HCT116 (cell line): ENCODE measurements at regions not wholly inside any gene's neighbourhood (a gene's known extent, or its start where the extent isn't known, plus 50 kb on each side); places are given as distances from the start of the nearest gene placed in this dataset.

Source experiments
- ATAC-seq: fragments of 200-7000 bp; cut with Tn5 transposase; 2 replicates; pipeline ENCODE4 v1.9.1; 2020; ENCODE audit warnings: mild to moderate bottlenecking, moderate library complexity
- BruUV-seq: library from RNA; stranded (reverse); fragments of 400-500 nt; replicated peaks from 2 replicates; lab custom pipeline; 2021; lab: Mats Ljungman, UMichigan
- CTCF ChIA-PET: fragments of 300-600 bp; sonication (Branson Sonifier 250); formaldehyde crosslinking; loops from one replicate; lab custom pipeline; 2021; ENCODE audit warnings: antibody characterized with exemption; lab: Charles Lee
- POLR2A ChIA-PET: fragments of 300-600, 350-600 bp; sonication (Branson Sonifier 250); formaldehyde crosslinking; loops from one replicate; lab custom pipeline; 2021; ENCODE audit warnings: antibody characterized with exemption; lab: Charles Lee
- RAD21 ChIA-PET, 2 experiments: fragments of 300-600 bp; sonication (Branson Sonifier 250); formaldehyde crosslinking; loops; one replicate each; lab custom pipeline; 2023; ENCODE audit warnings: low total read pairs in 2 of 2; ENCODE audit not compliant: uncharacterized antibody in 2 of 2, unreplicated experiment in 2 of 2, low non-redundant PET in 1 of 2; lab: Charles Lee
- DNase-seq: peaks from one replicate; pipeline ENCODE4 v3.0.0-alpha.2; 2010; ENCODE audit warnings: low read depth, low spot score
- H2AFZ ChIP-seq: fragments of 200-600 bp; shearing (Covaris generic), sonication (generic); 2 replicates; pipeline ENCODE4 v1.6.1; 2017; ENCODE audit warnings: low read depth, mixed run types, mixed read lengths, antibody characterized with exemption, low read length; ENCODE audit not compliant: poor library complexity, severe bottlenecking
- H3K27ac ChIP-seq: 2 replicates; pipeline ENCODE4 v1.5.1; 2012; ENCODE audit warnings: low read depth, low read length
- H3K27me3 ChIP-seq: fragments of 200-600 bp; sonication (generic); 2 replicates; pipeline ENCODE4 v1.6.1; 2016; ENCODE audit warnings: mixed run types, low read length, mixed read lengths; ENCODE audit not compliant: insufficient read depth
- H3K36me3 ChIP-seq, 2 experiments: fragments of 200-500 bp in 1 of 2; fragments of 200-600 bp in 1 of 2; sonication (Bioruptor generic) in 1 of 2; sonication (generic) in 1 of 2; 2 replicates each; pipeline versions ENCODE4 v1.5.1 to v1.6.1; 2014 to 2016; ENCODE audit warnings: low read length in 2 of 2, inconsistent platforms in 1 of 2, mixed read lengths in 1 of 2, mixed run types in 1 of 2; ENCODE audit not compliant: insufficient read depth in 2 of 2, control insufficient read depth in 1 of 2
- H3K4me1 ChIP-seq, 2 experiments: fragments of 200-600 bp in 1 of 2; sonication (generic) in 1 of 2; 2 replicates each; pipeline versions ENCODE4 v1.5.1 to v1.6.1; 2012 to 2017; ENCODE audit warnings: low read length in 2 of 2, inconsistent platforms in 1 of 2, mild to moderate bottlenecking in 1 of 2, mixed read lengths in 1 of 2, mixed run types in 1 of 2, moderate library complexity in 1 of 2; ENCODE audit not compliant: insufficient read depth in 2 of 2, control insufficient read depth in 1 of 2
- H3K4me2 ChIP-seq: fragments of 200-600 bp; sonication (generic); 2 replicates; pipeline ENCODE4 v1.6.1; 2017; ENCODE audit warnings: mixed run types, low read length, mixed read lengths
- H3K4me3 ChIP-seq, 2 experiments: fragments of 200-600 bp in 1 of 2; sonication (generic) in 1 of 2; replicated peaks in 1 of 2; 2 replicates each; pipeline ENCODE4 v1.5.1; 2011 to 2016; ENCODE audit warnings: low read length in 2 of 2, control low read depth in 1 of 2, low read depth in 1 of 2, mild to moderate bottlenecking in 1 of 2, mixed read lengths in 1 of 2, mixed run types in 1 of 2
- H3K79me2 ChIP-seq: fragments of 200-600 bp; sonication (generic); 2 replicates; pipeline ENCODE4 v1.6.1; 2017; ENCODE audit warnings: mild to moderate bottlenecking, mixed run types, low read length, moderate library complexity, mixed read lengths; ENCODE audit not compliant: insufficient read depth
- H3K9ac ChIP-seq: fragments of 200-600 bp; sonication (generic); 2 replicates; pipeline ENCODE4 v1.6.1; 2016; ENCODE audit warnings: low read length, mixed read lengths
- H3K9me2 ChIP-seq: fragments of 200-600 bp; sonication (generic), shearing (Covaris generic); 2 replicates; pipeline ENCODE4 v1.6.1; 2017; ENCODE audit warnings: mixed run types, mild to moderate bottlenecking, moderate library complexity; ENCODE audit not compliant: insufficient read depth
- H3K9me3 ChIP-seq, 2 experiments: fragments of 200-500 bp in 1 of 2; fragments of 200-600 bp in 1 of 2; sonication (Bioruptor generic) in 1 of 2; sonication (generic) in 1 of 2; 2 replicates each; pipeline ENCODE4 v1.6.1; 2014 to 2017; ENCODE audit warnings: low read length in 2 of 2, mixed read lengths in 2 of 2, inconsistent platforms in 1 of 2, low read depth in 1 of 2, mild to moderate bottlenecking in 1 of 2, mixed run types in 1 of 2, moderate library complexity in 1 of 2; ENCODE audit not compliant: control insufficient read depth in 1 of 2, insufficient read depth in 1 of 2
- H4K20me1 ChIP-seq: fragments of 200-600 bp; sonication (generic), shearing (Covaris generic); 2 replicates; pipeline ENCODE4 v1.6.1; 2017; ENCODE audit warnings: mixed run types, mild to moderate bottlenecking, moderate library complexity; ENCODE audit not compliant: insufficient read depth
- CEBPB ChIP-seq: IDR thresholded peaks from 2 replicates; pipeline ENCODE4 v1.6.1; 2012; ENCODE audit warnings: low read depth
- EGR1 ChIP-seq: IDR thresholded peaks from 2 replicates; pipeline ENCODE4 v1.6.1; 2012; ENCODE audit warnings: low read depth
- ELF1 ChIP-seq: IDR thresholded peaks from 2 replicates; pipeline ENCODE4 v1.6.1; 2012; ENCODE audit warnings: low read depth, borderline replicate concordance
- EZH2 ChIP-seq: fragments of 200-600 bp; sonication (generic); IDR thresholded peaks from 2 replicates; pipeline ENCODE4 v1.6.1; 2017; ENCODE audit warnings: antibody characterized with exemption, mixed run types
- EZH2phosphoT487 ChIP-seq: fragments of 200-600 bp; IDR thresholded peaks from 2 replicates; pipeline ENCODE4 v1.6.1; 2018; ENCODE audit warnings: antibody characterized with exemption, borderline replicate concordance
- FOSL1 ChIP-seq: IDR thresholded peaks from 2 replicates; pipeline ENCODE4 v1.6.1; 2012; ENCODE audit warnings: low read depth
- JUND ChIP-seq: IDR thresholded peaks from 2 replicates; pipeline ENCODE4 v1.6.1; 2012
- POLR2A ChIP-seq: IDR thresholded peaks from 2 replicates; pipeline ENCODE4 v1.7.0; 2011; ENCODE audit warnings: borderline replicate concordance; ENCODE audit not compliant: insufficient read depth, insufficient read length; ENCODE audit errors: extremely low read depth
- POLR2AphosphoS5 ChIP-seq: IDR thresholded peaks from 2 replicates; pipeline ENCODE4 v1.6.1; 2011; ENCODE audit warnings: mild to moderate bottlenecking, low read depth, low read length, moderate library complexity
- RAD21 ChIP-seq: IDR thresholded peaks from 2 replicates; pipeline ENCODE4 v1.6.1; 2012; ENCODE audit warnings: low read depth, mild to moderate bottlenecking
- SIN3A ChIP-seq: IDR thresholded peaks from 2 replicates; pipeline ENCODE4 v1.6.1; 2012; ENCODE audit warnings: low read depth
- SP1 ChIP-seq: IDR thresholded peaks from 2 replicates; pipeline ENCODE4 v1.6.1; 2012; ENCODE audit warnings: low read depth
- SRF ChIP-seq: IDR thresholded peaks from 2 replicates; pipeline ENCODE4 v1.6.1; 2012; ENCODE audit warnings: low read depth
- YY1 ChIP-seq: IDR thresholded peaks from 2 replicates; pipeline ENCODE4 v1.6.1; 2011; ENCODE audit warnings: low read length, low read depth, moderate library complexity, mild to moderate bottlenecking; ENCODE audit not compliant: insufficient replicate concordance; ENCODE audit errors: extremely low read depth
- ZFX ChIP-seq: fragments of 450-650 bp; IDR thresholded peaks from 2 replicates; pipeline ENCODE4 v1.6.1; 2017
- intact Hi-C: fragments of 100-400 bp; cut with micrococcal nuclease; formaldehyde crosslinking; loops from 2 replicates; pipeline ENCODE4 v1.10.0; 2022
- TF ChIP-seq, protein P1 (sequence below): IDR thresholded peaks from 2 replicates; pipeline ENCODE4 v1.6.1; 2012; ENCODE audit warnings: low read depth
- TF ChIP-seq, protein P2 (sequence below): IDR thresholded peaks from 2 replicates; pipeline ENCODE4 v1.6.1; 2012
- TF ChIP-seq, protein P3 (sequence below): IDR thresholded peaks from 2 replicates; pipeline ENCODE4 v1.6.1; 2012

- Histone ChIP-seq H3K79me2 (no peaks in the 10 kb centered on the region), H3K36me3 (no peaks in the 10 kb centered on the region), H2AFZ (no peak overlapping the region), H3K4me1 (no peaks in the 10 kb centered on the region), H3K9me3 (no peaks in the 10 kb centered on the region), H3K27ac (no peak overlapping the region), H4K20me1 (no peaks in the 10 kb centered on the region), H3K9ac (no peak overlapping the region), H3K4me3 (no peak overlapping the region), H3K4me2 (no peak overlapping the region), H3K27me3 (peaks cover 14% of the 10 kb centered on the region; the same call in 1 of the 2 replicates), H3K9me2 (no peaks in the 10 kb centered on the region)
- ChIA-PET CTCF (no interaction called here), RAD21 (no interaction called here), POLR2A (no interaction called here)
- intact Hi-C loops: no loop called here
- ATAC-seq: no peak
- DNase-seq: no peak
- BruUV-seq: no TSS peak
- no peak for TF ChIP-seq EGR1
- no peak for TF ChIP-seq JUND
- TF ChIP-seq FOSL1: no peak
Observed at GRCh38 chr21:28810826-28811524, 181.7 kb downstream of the LTN1 start.

- no TSS peak for BruUV-seq
- ChIA-PET POLR2A (no interaction called here), RAD21 (no interaction called here), CTCF (no interaction called here)
- Histone ChIP-seq H4K20me1 (no peaks in the 10 kb centered on the region), H3K4me1 (no peaks in the 10 kb centered on the region), H3K4me2 (no peak overlapping the region), H3K9me3 (no peaks in the 10 kb centered on the region), H3K9ac (no peak overlapping the region), H3K79me2 (no peaks in the 10 kb centered on the region), H3K9me2 (no peaks in the 10 kb centered on the region), H3K36me3 (no peaks in the 10 kb centered on the region), H2AFZ (no peak overlapping the region), H3K27ac (no peak overlapping the region), H3K27me3 (peaks cover 37% of the 10 kb centered on the region), H3K4me3 (no peak overlapping the region)
- ATAC-seq (no peak), DNase-seq (no peak)
- intact Hi-C loops: no loop called here
- no peak for TF ChIP-seq EZH2
- no peak for TF ChIP-seq YY1
- no peak for TF ChIP-seq ELF1
- TF ChIP-seq EGR1: no peak
- no peak for TF ChIP-seq ZFX
- no peak for TF ChIP-seq CEBPB
- no peak for TF ChIP-seq RAD21
- no peak for TF ChIP-seq FOSL1
- TF ChIP-seq, protein P1, sequence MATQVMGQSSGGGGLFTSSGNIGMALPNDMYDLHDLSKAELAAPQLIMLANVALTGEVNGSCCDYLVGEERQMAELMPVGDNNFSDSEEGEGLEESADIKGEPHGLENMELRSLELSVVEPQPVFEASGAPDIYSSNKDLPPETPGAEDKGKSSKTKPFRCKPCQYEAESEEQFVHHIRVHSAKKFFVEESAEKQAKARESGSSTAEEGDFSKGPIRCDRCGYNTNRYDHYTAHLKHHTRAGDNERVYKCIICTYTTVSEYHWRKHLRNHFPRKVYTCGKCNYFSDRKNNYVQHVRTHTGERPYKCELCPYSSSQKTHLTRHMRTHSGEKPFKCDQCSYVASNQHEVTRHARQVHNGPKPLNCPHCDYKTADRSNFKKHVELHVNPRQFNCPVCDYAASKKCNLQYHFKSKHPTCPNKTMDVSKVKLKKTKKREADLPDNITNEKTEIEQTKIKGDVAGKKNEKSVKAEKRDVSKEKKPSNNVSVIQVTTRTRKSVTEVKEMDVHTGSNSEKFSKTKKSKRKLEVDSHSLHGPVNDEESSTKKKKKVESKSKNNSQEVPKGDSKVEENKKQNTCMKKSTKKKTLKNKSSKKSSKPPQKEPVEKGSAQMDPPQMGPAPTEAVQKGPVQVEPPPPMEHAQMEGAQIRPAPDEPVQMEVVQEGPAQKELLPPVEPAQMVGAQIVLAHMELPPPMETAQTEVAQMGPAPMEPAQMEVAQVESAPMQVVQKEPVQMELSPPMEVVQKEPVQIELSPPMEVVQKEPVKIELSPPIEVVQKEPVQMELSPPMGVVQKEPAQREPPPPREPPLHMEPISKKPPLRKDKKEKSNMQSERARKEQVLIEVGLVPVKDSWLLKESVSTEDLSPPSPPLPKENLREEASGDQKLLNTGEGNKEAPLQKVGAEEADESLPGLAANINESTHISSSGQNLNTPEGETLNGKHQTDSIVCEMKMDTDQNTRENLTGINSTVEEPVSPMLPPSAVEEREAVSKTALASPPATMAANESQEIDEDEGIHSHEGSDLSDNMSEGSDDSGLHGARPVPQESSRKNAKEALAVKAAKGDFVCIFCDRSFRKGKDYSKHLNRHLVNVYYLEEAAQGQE: no peak
- TF ChIP-seq, protein P2, sequence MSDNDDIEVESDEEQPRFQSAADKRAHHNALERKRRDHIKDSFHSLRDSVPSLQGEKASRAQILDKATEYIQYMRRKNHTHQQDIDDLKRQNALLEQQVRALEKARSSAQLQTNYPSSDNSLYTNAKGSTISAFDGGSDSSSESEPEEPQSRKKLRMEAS: no peak
- TF ChIP-seq, protein P3, sequence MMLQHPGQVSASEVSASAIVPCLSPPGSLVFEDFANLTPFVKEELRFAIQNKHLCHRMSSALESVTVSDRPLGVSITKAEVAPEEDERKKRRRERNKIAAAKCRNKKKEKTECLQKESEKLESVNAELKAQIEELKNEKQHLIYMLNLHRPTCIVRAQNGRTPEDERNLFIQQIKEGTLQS: no peak
- no peak for TF ChIP-seq EZH2phosphoT487
- no peak for TF ChIP-seq POLR2A
- no peak for TF ChIP-seq POLR2AphosphoS5
- no peak for TF ChIP-seq SP1
- no peak for TF ChIP-seq SIN3A
- TF ChIP-seq SRF: no peak
Observed at GRCh38 chr21:28805885-28806284, 186.8 kb downstream of the LTN1 start.
